ENCODE measurements at regions not wholly inside any gene's neighbourhood (a gene's known extent, or its start where the extent isn't known, plus 50 kb on each side); places are given as distances from the start of the nearest gene placed in this dataset.
A peak's percentile ranks its signal among the peaks of the same experiment; 100 is the strongest.
"Not testable (repeated sequence)": the region's sequence is repeated elsewhere in the genome, so short reads cannot be mapped to it uniquely, and the experiment has no call there.

- DNase-seq: no peak
These were observed 293.3 kb upstream of the KLF14 start for GRCh38 chr7:131027287-131027773.

GRCh38 chr7:131028295-131028694 lies 294.3 kb upstream of the KLF14 start:
- no peak for DNase-seq

- no peak for DNase-seq
These were observed 295.0 kb upstream of the KLF14 start for GRCh38 chr7:131029002-131029401.

GRCh38 chr7:131031099-131031868 lies 296.4 kb upstream of the MKLN1 start:
- DNase-seq: no peak

- no peak for DNase-seq
These were observed 294.9 kb upstream of the MKLN1 start for GRCh38 chr7:131032786-131033185.

- no peak for DNase-seq
These were observed 293.4 kb upstream of the MKLN1 start for GRCh38 chr7:131034166-131034881.

- DNase-seq: no peak
These were observed 292.4 kb upstream of the MKLN1 start for GRCh38 chr7:131035088-131035770.

GRCh38 chr7:131038153-131038552 lies 289.5 kb upstream of the MKLN1 start:
- no peak for DNase-seq

GRCh38 chr7:131039355-131039762 lies 288.3 kb upstream of the MKLN1 start:
- DNase-seq: no peak

GRCh38 chr7:131039836-131040235 lies 287.8 kb upstream of the MKLN1 start:
- DNase-seq: no peak

- peak; percentile 13 for DNase-seq
These were observed 287.2 kb upstream of the MKLN1 start for GRCh38 chr7:131040467-131040932.

GRCh38 chr7:131041012-131041695 lies 286.5 kb upstream of the MKLN1 start:
- DNase-seq: not testable (repeated sequence)

GRCh38 chr7:131042269-131043160 lies 285.2 kb upstream of the MKLN1 start:
- DNase-seq: no peak

- DNase-seq: no peak
These were observed 282.1 kb upstream of the MKLN1 start for GRCh38 chr7:131045526-131045925.

- DNase-seq: no peak
These were observed 281.4 kb upstream of the MKLN1 start for GRCh38 chr7:131046246-131046645.

GRCh38 chr7:131047651-131048304 lies 279.9 kb upstream of the MKLN1 start:
- no peak for DNase-seq

GRCh38 chr7:131051304-131051703 lies 276.4 kb upstream of the MKLN1 start:
- no peak for DNase-seq

GRCh38 chr7:131052285-131052904 lies 275.3 kb upstream of the MKLN1 start:
- no peak for DNase-seq

- no peak for DNase-seq
These were observed 271.7 kb upstream of the MKLN1 start for GRCh38 chr7:131056007-131056406.

- DNase-seq: no peak
These were observed 270.5 kb upstream of the MKLN1 start for GRCh38 chr7:131057015-131057793.
